Chondrocyte (in vitro differentiated cells): ENCODE measurements at regions not wholly inside any gene's neighbourhood (a gene's known extent, or its start where the extent isn't known, plus 50 kb on each side); places are given as distances from the start of the nearest gene placed in this dataset.

Experiments
- DNase-seq: peaks from one replicate; pipeline ENCODE4 v3.0.0; 2021; ENCODE audit warnings: mixed read lengths, low spot score
- H3K27ac Mint-ChIP-seq: one replicate; pipeline ENCODE4 v1.8.0; 2021; ENCODE audit warnings: mild to moderate bottlenecking, moderate library complexity, mixed read lengths; ENCODE audit not compliant: unreplicated experiment
- H3K27me3 Mint-ChIP-seq: 2 replicates; pipeline ENCODE4 v1.8.0; 2021; ENCODE audit warnings: low read depth, mixed read lengths
- H3K36me3 Mint-ChIP-seq: 2 replicates; pipeline ENCODE4 v1.8.0; 2021; ENCODE audit warnings: low read depth, mixed read lengths
- H3K4me1 Mint-ChIP-seq: 2 replicates; pipeline ENCODE4 v1.8.0; 2021; ENCODE audit warnings: low read depth, mild to moderate bottlenecking, mixed read lengths
- H3K4me3 Mint-ChIP-seq: one replicate; pipeline ENCODE4 v1.8.0; 2021; ENCODE audit warnings: mild to moderate bottlenecking, moderate library complexity, mixed read lengths; ENCODE audit not compliant: unreplicated experiment
- H3K9me3 Mint-ChIP-seq: 2 replicates; pipeline ENCODE4 v1.8.0; 2021; ENCODE audit warnings: low read depth, mixed read lengths
- CTCF ChIP-seq: fragments of 200-600 bp; sonication (generic); IDR thresholded peaks from 2 replicates; pipeline ENCODE4 v1.5.0; 2021; ENCODE audit warnings: antibody characterized with exemption, mild to moderate bottlenecking, moderate library complexity

- Mint-ChIP-seq H3K4me3 (no peak overlapping the region), H3K27ac (no peak overlapping the region), H3K36me3 (peaks cover 4% of the 10 kb centered on the region), H3K27me3 (peaks cover 75% of the 10 kb centered on the region), H3K4me1 (peaks cover 4% of the 10 kb centered on the region), H3K9me3 (no peaks in the 10 kb centered on the region)
- no peak for DNase-seq
- TF ChIP-seq CTCF = no peak
Observed at GRCh38 chr3:193797566-193797965, 204.6 kb downstream of the OPA1 start.

GRCh38 chr3:193798051-193798450, 205.0 kb downstream of the OPA1 start:
- Mint-ChIP-seq H3K36me3 (peaks cover 4% of the 10 kb centered on the region), H3K27ac (no peak overlapping the region), H3K9me3 (no peaks in the 10 kb centered on the region), H3K4me1 (peaks cover 4% of the 10 kb centered on the region), H3K27me3 (peaks cover 73% of the 10 kb centered on the region), H3K4me3 (no peak overlapping the region)
- TF ChIP-seq CTCF = no peak
- DNase-seq = no peak

GRCh38 chr3:193800138-193801043, 207.4 kb downstream of the OPA1 start:
- Mint-ChIP-seq H3K27me3 (peaks cover 63% of the 10 kb centered on the region), H3K27ac (no peak overlapping the region), H3K36me3 (peaks cover 4% of the 10 kb centered on the region), H3K9me3 (no peaks in the 10 kb centered on the region), H3K4me3 (no peak overlapping the region), H3K4me1 (peaks cover under 1% of the 10 kb centered on the region)
- no peak for DNase-seq
- no peak for TF ChIP-seq CTCF

DNA sequence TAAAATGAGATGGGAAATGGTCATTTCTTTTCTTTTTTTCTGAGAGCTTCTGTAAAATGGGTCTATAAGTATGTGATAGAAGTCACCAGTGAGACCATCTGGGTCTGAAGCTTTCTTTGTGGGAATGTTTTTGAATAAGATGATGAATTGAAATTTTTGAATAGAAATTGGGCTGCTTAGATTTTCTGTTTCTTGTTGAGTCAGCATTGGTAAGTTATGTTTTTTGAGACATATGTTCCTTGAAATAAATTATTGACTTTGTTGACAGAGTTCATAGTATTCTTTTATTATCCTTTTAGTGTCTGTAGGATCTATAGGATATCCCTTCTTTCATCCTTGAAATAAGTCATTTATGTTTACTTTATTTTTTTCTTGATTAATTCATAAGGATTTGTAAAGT, 208.1 kb downstream of the OPA1 start:
- H3K4me1 Mint-ChIP-seq = peaks cover 8% of the 10 kb centered on the region
- no peak for DNase-seq
- H3K27ac Mint-ChIP-seq = no peak overlapping the region
- no peaks in the 10 kb centered on the region for H3K9me3 Mint-ChIP-seq
- H3K36me3 Mint-ChIP-seq = peaks cover 3% of the 10 kb centered on the region
- H3K27me3 Mint-ChIP-seq = peaks cover 60% of the 10 kb centered on the region
- no peak overlapping the region for H3K4me3 Mint-ChIP-seq
- TF ChIP-seq CTCF = no peak

- no peak overlapping the region for H3K4me3 Mint-ChIP-seq
- no peaks in the 10 kb centered on the region for H3K9me3 Mint-ChIP-seq
- DNase-seq = no peak
- H3K36me3 Mint-ChIP-seq = peaks cover 2% of the 10 kb centered on the region
- peaks cover 11% of the 10 kb centered on the region for H3K4me1 Mint-ChIP-seq
- peaks cover 55% of the 10 kb centered on the region for H3K27me3 Mint-ChIP-seq
- no peak for TF ChIP-seq CTCF
- no peak overlapping the region for H3K27ac Mint-ChIP-seq
Observed at GRCh38 chr3:193803288-193803687, 210.3 kb downstream of the OPA1 start.
